Erythroblast (primary cell): ENCODE measurements at regions not wholly inside any gene's neighbourhood (a gene's known extent, or its start where the extent isn't known, plus 50 kb on each side); places are given as distances from the start of the nearest gene placed in this dataset.
"Not testable (repeated sequence)": the region's sequence is repeated elsewhere in the genome, so short reads cannot be mapped to it uniquely, and the experiment has no call there.

ENCODE experiments used
- DNase-seq, 2 experiments: peaks; one replicate each; lab custom pipeline; 2025; lab: John Stamatoyannopoulos, UW

GRCh38 chr16:21422824-21423223 is 144.7 kb upstream of the CRYM start:
- DNase-seq, result not testable (repeated sequence)

GRCh38 chr16:21404699-21405098 is 126.6 kb upstream of the CRYM start:
- DNase-seq, result not testable (repeated sequence)

- DNase-seq, result not testable (repeated sequence)
These were observed 119.8 kb upstream of the CRYM start for GRCh38 chr16:21397866-21398265.

GRCh38 chr16:21396545-21396944 is 118.5 kb upstream of the CRYM start:
- DNase-seq, result not testable (repeated sequence)

- not testable (repeated sequence) for DNase-seq
These were observed 112.5 kb upstream of the CRYM start for GRCh38 chr16:21390634-21391033.

GRCh38 chr16:21389860-21390259 is 111.8 kb upstream of the CRYM start:
- DNase-seq, result not testable (repeated sequence)

GRCh38 chr16:21387757-21388156 is 109.7 kb upstream of the CRYM start:
- not testable (repeated sequence) for DNase-seq

GRCh38 chr16:21386201-21386915 is 108.3 kb upstream of the CRYM start:
- not testable (repeated sequence) for DNase-seq

GRCh38 chr16:21383682-21384081 is 105.6 kb upstream of the CRYM start:
- not testable (repeated sequence) for DNase-seq

- DNase-seq, result not testable (repeated sequence)
These were observed 101.6 kb upstream of the CRYM start for GRCh38 chr16:21379645-21380044.

- not testable (repeated sequence) for DNase-seq
These were observed 98.3 kb upstream of the CRYM start for GRCh38 chr16:21376196-21376899.

- not testable (repeated sequence) for DNase-seq
These were observed 97.2 kb upstream of the CRYM start for GRCh38 chr16:21375334-21375733.

GRCh38 chr16:21373454-21373853 is 95.4 kb upstream of the CRYM start:
- DNase-seq, result not testable (repeated sequence)

- not testable (repeated sequence) for DNase-seq
These were observed 94.8 kb upstream of the CRYM start for GRCh38 chr16:21372862-21373261.

- DNase-seq, result not testable (repeated sequence)
These were observed 94.2 kb upstream of the CRYM start for GRCh38 chr16:21372162-21372835.

- DNase-seq, result not testable (repeated sequence)
These were observed 92.7 kb upstream of the CRYM start for GRCh38 chr16:21370791-21371190.

- not testable (repeated sequence) for DNase-seq
These were observed 91.2 kb upstream of the CRYM start for GRCh38 chr16:21368973-21369942.

GRCh38 chr16:21367733-21368421 is 89.8 kb upstream of the CRYM start:
- not testable (repeated sequence) for DNase-seq

GRCh38 chr16:21366998-21367397 is 88.9 kb upstream of the CRYM start:
- DNase-seq, result not testable (repeated sequence)

- not testable (repeated sequence) for DNase-seq
These were observed 87.5 kb upstream of the CRYM start for GRCh38 chr16:21365541-21365940.
